Endothelial cell (in vitro differentiated cells): ENCODE measurements at regions not wholly inside any gene's neighbourhood (a gene's known extent, or its start where the extent isn't known, plus 50 kb on each side); places are given as distances from the start of the nearest gene placed in this dataset.

Experiments
- DNase-seq: peaks from one replicate; pipeline ENCODE4 v3.0.0; 2021; ENCODE audit warnings: low spot score
- H3K27ac Mint-ChIP-seq: one replicate; pipeline ENCODE4 v1.8.0; 2021; ENCODE audit warnings: mixed read lengths, inconsistent platforms; ENCODE audit not compliant: unreplicated experiment
- H3K27me3 Mint-ChIP-seq: one replicate; pipeline ENCODE4 v1.8.0; 2021; ENCODE audit warnings: mild to moderate bottlenecking, moderate library complexity, mixed read lengths, inconsistent platforms; ENCODE audit not compliant: unreplicated experiment
- H3K36me3 Mint-ChIP-seq: one replicate; pipeline ENCODE4 v1.8.0; 2021; ENCODE audit warnings: mild to moderate bottlenecking, low read depth, mixed read lengths, inconsistent platforms; ENCODE audit not compliant: unreplicated experiment
- H3K4me1 Mint-ChIP-seq: one replicate; pipeline ENCODE4 v1.8.0; 2021; ENCODE audit warnings: mild to moderate bottlenecking, mixed read lengths, inconsistent platforms; ENCODE audit not compliant: unreplicated experiment
- H3K4me3 Mint-ChIP-seq: one replicate; pipeline ENCODE4 v1.8.0; 2021; ENCODE audit warnings: mild to moderate bottlenecking, mixed read lengths, inconsistent platforms; ENCODE audit not compliant: unreplicated experiment
- H3K9me3 Mint-ChIP-seq: one replicate; pipeline ENCODE4 v1.8.0; 2021; ENCODE audit warnings: mixed read lengths, inconsistent platforms; ENCODE audit not compliant: unreplicated experiment
- CTCF ChIP-seq: fragments of 200-600 bp; sonication (generic); IDR thresholded peaks from one replicate; pipeline ENCODE4 v1.5.0; 2021; ENCODE audit warnings: antibody characterized with exemption; ENCODE audit not compliant: unreplicated experiment

GRCh38 chr12:65574867-65575266 is 249.4 kb upstream of the HMGA2 start:
- DNase-seq: no peak
- Mint-ChIP-seq H3K36me3 (no peaks in the 10 kb centered on the region), H3K4me3 (no peak overlapping the region), H3K27ac (no peak overlapping the region), H3K4me1 (no peaks in the 10 kb centered on the region), H3K27me3 (no peaks in the 10 kb centered on the region), H3K9me3 (no peaks in the 10 kb centered on the region)
- TF ChIP-seq CTCF: no peak

DNA sequence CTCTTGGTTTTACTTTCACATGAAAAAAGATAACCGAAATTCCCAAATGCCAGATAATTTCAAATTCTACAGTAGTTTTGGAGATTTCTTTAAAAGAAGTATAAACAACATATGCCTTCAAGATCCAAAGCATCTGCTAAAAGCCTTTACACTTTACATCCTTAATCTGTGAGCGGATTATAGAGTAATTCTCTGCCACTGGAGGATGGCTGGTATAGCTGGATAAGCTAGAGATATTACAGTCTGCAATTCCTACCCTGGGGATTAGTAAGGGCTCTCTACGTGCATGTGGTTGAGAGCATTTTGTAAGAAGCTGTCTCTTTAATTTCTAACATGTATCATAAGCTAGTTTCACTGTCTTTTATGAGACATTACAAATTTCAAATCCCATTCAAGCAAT is 240.3 kb upstream of the HMGA2 start:
- no peak for DNase-seq

DNA sequence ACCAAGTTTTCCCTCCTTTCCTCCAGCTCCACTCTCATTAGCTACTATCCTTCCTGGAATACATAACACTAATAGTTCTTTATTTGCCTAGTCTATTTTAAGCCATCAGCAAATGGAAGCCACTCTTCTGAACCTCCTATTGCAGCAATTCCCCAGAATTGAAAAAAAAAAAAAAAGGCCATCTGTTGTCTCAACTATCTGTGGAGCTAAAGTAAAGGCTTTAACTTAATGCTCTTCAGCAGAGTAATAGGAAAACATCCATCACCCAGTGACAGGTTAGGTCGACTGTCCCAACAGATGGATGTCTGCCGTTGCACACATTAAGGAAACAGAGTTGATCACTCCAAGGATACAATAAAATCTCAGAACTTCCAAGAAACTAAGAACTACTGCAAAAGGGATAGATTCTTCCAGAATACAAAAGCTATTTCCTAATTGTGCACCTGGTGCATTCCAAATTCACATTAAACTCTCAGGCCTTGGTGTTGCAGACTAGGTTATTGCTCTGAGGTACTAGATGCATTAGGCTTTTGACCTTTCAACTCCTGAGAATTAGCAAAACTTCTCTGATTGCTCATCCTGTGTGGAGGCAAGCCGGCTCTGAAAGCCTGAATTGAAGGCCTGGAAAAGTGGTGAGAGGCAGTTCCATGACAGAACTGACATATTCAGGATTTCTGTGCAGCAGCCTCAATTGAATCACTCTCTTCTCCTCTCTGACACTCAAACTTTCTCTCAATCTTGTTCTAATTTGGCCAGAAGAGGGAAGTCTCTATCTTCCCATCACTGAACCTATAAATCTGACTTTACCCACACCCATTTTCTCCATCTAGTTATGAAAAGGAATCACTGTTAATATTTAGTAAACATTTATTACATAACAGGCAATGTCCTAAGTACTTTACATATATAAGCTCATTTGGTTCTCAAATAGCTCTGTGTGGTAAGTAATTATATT is 238.4 kb upstream of the HMGA2 start:
- Mint-ChIP-seq H3K4me3 (no peak overlapping the region), H3K4me1 (no peaks in the 10 kb centered on the region), H3K27me3 (no peaks in the 10 kb centered on the region), H3K27ac (no peak overlapping the region), H3K36me3 (no peaks in the 10 kb centered on the region), H3K9me3 (no peaks in the 10 kb centered on the region)
- TF ChIP-seq CTCF: no peak
- no peak for DNase-seq

More for the DNA sequence above, 240.3 kb upstream of the HMGA2 start:
- H3K4me3 Mint-ChIP-seq: no peak overlapping the region
- H3K27ac Mint-ChIP-seq: no peak overlapping the region
- H3K4me1 Mint-ChIP-seq: no peaks in the 10 kb centered on the region
- no peaks in the 10 kb centered on the region for H3K27me3 Mint-ChIP-seq
- H3K9me3 Mint-ChIP-seq: no peaks in the 10 kb centered on the region
- no peaks in the 10 kb centered on the region for H3K36me3 Mint-ChIP-seq
- no peak for TF ChIP-seq CTCF

GRCh38 chr12:65586796-65587195 is 237.5 kb upstream of the HMGA2 start:
- no peaks in the 10 kb centered on the region for H3K4me1 Mint-ChIP-seq
- H3K4me3 Mint-ChIP-seq: no peak overlapping the region
- no peaks in the 10 kb centered on the region for H3K9me3 Mint-ChIP-seq
- TF ChIP-seq CTCF: no peak
- H3K27ac Mint-ChIP-seq: no peak overlapping the region
- no peaks in the 10 kb centered on the region for H3K27me3 Mint-ChIP-seq
- no peak for DNase-seq
- H3K36me3 Mint-ChIP-seq: no peaks in the 10 kb centered on the region

GRCh38 chr12:65590318-65590717 is 234.0 kb upstream of the HMGA2 start:
- no peak for DNase-seq
- Mint-ChIP-seq H3K27ac (no peak overlapping the region), H3K4me1 (peaks cover 12% of the 10 kb centered on the region), H3K36me3 (no peaks in the 10 kb centered on the region), H3K4me3 (no peak overlapping the region), H3K9me3 (no peaks in the 10 kb centered on the region), H3K27me3 (peaks cover 2% of the 10 kb centered on the region)
- no peak for TF ChIP-seq CTCF
